IMR-90 (cell line): ENCODE measurements at regions not wholly inside any gene's neighbourhood (a gene's known extent, or its start where the extent isn't known, plus 50 kb on each side); places are given as distances from the start of the nearest gene placed in this dataset.

Experiments used
- ATAC-seq: fragments of 200-7000 bp; cut with Tn5 transposase; 2 replicates; pipeline ENCODE4 v1.9.1; 2020; ENCODE audit warnings: low read depth, mild to moderate bottlenecking, moderate library complexity
- BruUV-seq: library from RNA; stranded (reverse); fragments of 400-500 nt; replicated peaks from 2 replicates; lab custom pipeline; 2021; lab: Mats Ljungman, UMichigan
- CTCF ChIA-PET: fragments of 300-600 bp; formaldehyde crosslinking; extraction: SDS; loops from one replicate; lab custom pipeline; 2021; ENCODE audit warnings: antibody characterized with exemption; lab: Yijun Ruan, JAX
- POLR2A ChIA-PET: fragments of 300-600 bp; sonication (Branson Sonifier 250); formaldehyde crosslinking; loops from one replicate; lab custom pipeline; 2022; ENCODE audit warnings: antibody characterized with exemption; ENCODE audit not compliant: unreplicated experiment; lab: Charles Lee
- DNase-seq: peaks from one replicate; pipeline ENCODE4 v3.0.0; 2013
- H2AFZ ChIP-seq: replicated peaks from 2 replicates; pipeline ENCODE3; 2013; ENCODE audit warnings: low read length, mild to moderate bottlenecking; ENCODE audit not compliant: poor library complexity
- H2AK5ac ChIP-seq: 2 replicates; pipeline ENCODE4 v1.6.1; 2013; ENCODE audit warnings: low read depth, low read length, inconsistent platforms
- H2AK9ac ChIP-seq: replicated peaks from 2 replicates; pipeline ENCODE3; 2013; ENCODE audit warnings: mild to moderate bottlenecking, low read depth, low read length, moderate library complexity; ENCODE audit not compliant: poor library complexity
- H2BK120ac ChIP-seq: 2 replicates; pipeline ENCODE4 v1.6.1; 2013; ENCODE audit warnings: low read depth, low read length, inconsistent platforms
- H2BK15ac ChIP-seq: 3 replicates; pipeline ENCODE4 v1.6.1; 2013; ENCODE audit warnings: low read depth, low read length, inconsistent platforms
- H2BK20ac ChIP-seq: 2 replicates; pipeline ENCODE4 v1.6.1; 2013; ENCODE audit warnings: low read depth, mild to moderate bottlenecking, inconsistent platforms, low read length, moderate library complexity
- H2BK5ac ChIP-seq: 2 replicates; pipeline ENCODE4 v1.6.1; 2013; ENCODE audit warnings: mild to moderate bottlenecking, low read depth, low read length, inconsistent platforms; ENCODE audit not compliant: poor library complexity, severe bottlenecking
- H3K14ac ChIP-seq: replicated peaks from 2 replicates; pipeline ENCODE4 v1.6.1; 2013; ENCODE audit warnings: low read depth, low read length, inconsistent platforms
- H3K18ac ChIP-seq: 2 replicates; pipeline ENCODE4 v1.6.1; 2013; ENCODE audit warnings: low read depth, low read length, control low read depth
- H3K23ac ChIP-seq: 2 replicates; pipeline ENCODE4 v1.6.1; 2013; ENCODE audit warnings: low read depth, low read length, inconsistent platforms
- H3K27ac ChIP-seq: 2 replicates; pipeline ENCODE4 v1.5.1; 2013; ENCODE audit warnings: mild to moderate bottlenecking, control low read depth, low read length; ENCODE audit not compliant: insufficient read depth
- H3K27me3 ChIP-seq: 2 replicates; pipeline ENCODE4 v1.6.1; 2013; ENCODE audit warnings: low read length; ENCODE audit not compliant: control insufficient read depth, insufficient read depth
- H3K36me3 ChIP-seq: 2 replicates; pipeline ENCODE4 v1.6.1; 2013; ENCODE audit warnings: low read length, mixed read lengths; ENCODE audit not compliant: control insufficient read depth, insufficient read depth
- H3K4ac ChIP-seq: 2 replicates; pipeline ENCODE4 v1.6.1; 2013; ENCODE audit warnings: low read depth, low read length, inconsistent platforms
- H3K4me1 ChIP-seq: 2 replicates; pipeline ENCODE4 v1.6.1; 2013; ENCODE audit warnings: low read length, mixed read lengths; ENCODE audit not compliant: control insufficient read depth, insufficient read depth
- H3K4me2 ChIP-seq: 2 replicates; pipeline ENCODE4 v1.6.1; 2013; ENCODE audit warnings: low read depth, mild to moderate bottlenecking, control low read depth, low read length, moderate library complexity
- H3K4me3 ChIP-seq: 2 replicates; pipeline ENCODE4 v1.5.1; 2013; ENCODE audit warnings: low read depth, mild to moderate bottlenecking, control low read depth, low read length, moderate library complexity; ENCODE audit not compliant: insufficient read depth
- H3K56ac ChIP-seq: 2 replicates; pipeline ENCODE4 v1.6.1; 2013; ENCODE audit warnings: low read length, inconsistent platforms; ENCODE audit not compliant: insufficient read depth; ENCODE audit errors: extremely low read depth
- H3K79me1 ChIP-seq, 2 experiments: 2 replicates each; pipeline ENCODE4 v1.6.1; 2013; ENCODE audit warnings: low read length in 2 of 2, inconsistent platforms in 1 of 2, low read depth in 1 of 2
- H3K9ac ChIP-seq: 2 replicates; pipeline ENCODE4 v1.6.1; 2013; ENCODE audit warnings: low read depth, low read length, control low read depth
- H3K9me1 ChIP-seq: 2 replicates; pipeline ENCODE4 v1.6.1; 2013; ENCODE audit warnings: low read length, inconsistent platforms; ENCODE audit not compliant: insufficient read depth
- H3K9me3 ChIP-seq: 2 replicates; pipeline ENCODE4 v1.6.1; 2013; ENCODE audit warnings: low read length; ENCODE audit not compliant: control insufficient read depth, insufficient read depth
- H4K20me1 ChIP-seq: 2 replicates; pipeline ENCODE4 v1.6.1; 2013; ENCODE audit warnings: low read length, inconsistent platforms; ENCODE audit not compliant: insufficient read depth
- H4K5ac ChIP-seq: 2 replicates; pipeline ENCODE4 v1.6.1; 2013; ENCODE audit warnings: mild to moderate bottlenecking, low read depth, low read length, control low read depth
- H4K8ac ChIP-seq, 2 experiments: 2 replicates each; pipeline ENCODE4 v1.6.1; 2013; ENCODE audit warnings: low read depth in 2 of 2, low read length in 2 of 2, control low read depth in 1 of 2, inconsistent platforms in 1 of 2
- H4K91ac ChIP-seq: 2 replicates; pipeline ENCODE4 v1.6.1; 2013; ENCODE audit warnings: low read depth, low read length, inconsistent platforms; ENCODE audit not compliant: insufficient read depth
- BHLHE40 ChIP-seq: fragments of 150-350 bp; IDR thresholded peaks from 2 replicates; pipeline ENCODE4 v1.6.1; 2016; ENCODE audit warnings: mild to moderate bottlenecking, low read depth, low read length
- CHD1 ChIP-seq: IDR thresholded peaks from 2 replicates; pipeline ENCODE4 v1.6.1; 2012; ENCODE audit warnings: low read depth, low read length, improper control_type of control experiment
- RAD21 ChIP-seq: IDR thresholded peaks from 2 replicates; pipeline ENCODE4 v1.6.1; 2012; ENCODE audit warnings: low read length, improper control_type of control experiment
- SMC3 ChIP-seq: fragments of 150-350 bp; IDR thresholded peaks from 2 replicates; pipeline ENCODE4 v1.6.1; 2016; ENCODE audit warnings: low read depth, mild to moderate bottlenecking, antibody characterized with exemption, low read length, moderate library complexity
- WGBS, 2 experiments: methylation state at CpG; one replicate each; pipeline versions ENCODE4 v1.1.5 to v1.1.7; 2013; ENCODE audit warnings: missing lambda C conversion rate in 2 of 2; ENCODE audit not compliant: insufficient read length in 1 of 2; ENCODE audit errors: extremely low coverage in 2 of 2; 5-methylcytosine and 5-hydroxymethylcytosine counted together
- dilution Hi-C: fragments of 300-500 bp; cut with HindIII; formaldehyde crosslinking; loops from one replicate; pipeline ENCODE4 v1.14.3; 2018; ENCODE audit warnings: low sequenced_read_pairs; ENCODE audit not compliant: unreplicated experiment
- in situ Hi-C: fragments of 300-500 bp; cut with MboI; formaldehyde crosslinking; loops from 3 replicates; pipeline ENCODE4 v1.14.3; 2019; ENCODE audit warnings: low sequenced_read_pairs, inconsistent platforms, mixed read lengths
- intact Hi-C: fragments of 100-400 bp; cut with micrococcal nuclease; formaldehyde crosslinking; loops from 2 replicates; pipeline ENCODE4 v1.10.0; 2022

- no peak overlapping the region for H3K9ac ChIP-seq
- no peak overlapping the region for H4K8ac ChIP-seq
- no peaks in the 10 kb centered on the region for H3K9me1 ChIP-seq
- H3K27me3 ChIP-seq, result peaks cover 37% of the 10 kb centered on the region
- H2AK5ac ChIP-seq, result no peak overlapping the region
- no peak overlapping the region for H2AK9ac ChIP-seq
- ATAC-seq, result no peak
- H2BK120ac ChIP-seq, result no peak overlapping the region
- BruUV-seq, result no TSS peak
- no peaks in the 10 kb centered on the region for H3K79me1 ChIP-seq
- H3K4ac ChIP-seq, result no peak overlapping the region
- no peak overlapping the region for H2BK20ac ChIP-seq
- H3K36me3 ChIP-seq, result no peaks in the 10 kb centered on the region
- no peak overlapping the region for H3K56ac ChIP-seq
- intact Hi-C loops, result no loop called here
- in situ Hi-C loops, result no loop called here
- POLR2A ChIA-PET, result no interaction called here
- H3K4me3 ChIP-seq, result no peak overlapping the region
- no peaks in the 10 kb centered on the region for H3K4me1 ChIP-seq
- no peak for DNase-seq
- H3K18ac ChIP-seq, result no peak overlapping the region
- H4K5ac ChIP-seq, result no peak overlapping the region
- no peak overlapping the region for H2AFZ ChIP-seq
- no peak for TF ChIP-seq CHD1
- TF ChIP-seq SMC3, result no peak
- TF ChIP-seq BHLHE40, result no peak
- TF ChIP-seq RAD21, result no peak
- no peak overlapping the region for H2BK15ac ChIP-seq
- no peak overlapping the region for H3K14ac ChIP-seq
- H3K23ac ChIP-seq, result no peak overlapping the region
- dilution Hi-C loops, result no loop called here
- H3K9me3 ChIP-seq, result no peaks in the 10 kb centered on the region
- no peak overlapping the region for H3K4me2 ChIP-seq
- no peak overlapping the region for H3K27ac ChIP-seq
- no peak overlapping the region for H2BK5ac ChIP-seq
- H4K20me1 ChIP-seq, result no peaks in the 10 kb centered on the region
- H4K91ac ChIP-seq, result no peak overlapping the region
- CTCF ChIA-PET, result no interaction called here
- WGBS, 2 experiments, result 80% methylated on average over 3 of the region's 7 CpGs; no CpG with 5 or more reads in 1 of the 2 experiments
Measured at GRCh38 chr2:100662866-100663265, 100.1 kb downstream of the PDCL3 start.
